GM13976 (cell line): ENCODE measurements at regions not wholly inside any gene's neighbourhood (a gene's known extent, or its start where the extent isn't known, plus 50 kb on each side); places are given as distances from the start of the nearest gene placed in this dataset.
A peak's percentile ranks its signal among the peaks of the same experiment; 100 is the strongest.

Experiments
- DNase-seq: peaks from one replicate; pipeline ENCODE4 v3.0.0; 2012; ENCODE audit warnings: low spot score
- CTCF ChIP-seq: IDR thresholded peaks from 2 replicates; pipeline ENCODE4 v1.5.1; 2012; ENCODE audit warnings: borderline replicate concordance, mild to moderate bottlenecking; ENCODE audit not compliant: insufficient read depth; ENCODE audit errors: extremely low read depth, missing control alignments, control extremely low read depth
- in situ Hi-C: fragments of 300-500 bp; cut with MboI; formaldehyde crosslinking; loops from one replicate; pipeline ENCODE4 v1.12.0; 2022; ENCODE audit warnings: low sequenced_read_pairs, mixed read lengths, inconsistent platforms; ENCODE audit not compliant: unreplicated experiment

- TF ChIP-seq CTCF, result no peak
- peak; percentile 12 for DNase-seq
- in situ Hi-C loops, result no loop called here
These were observed 466.6 kb downstream of the XPNPEP1 start for GRCh38 chr10:109456566-109457301.

- no peak for DNase-seq
- no peak for TF ChIP-seq CTCF
- in situ Hi-C loops, result no loop called here
These were observed 468.6 kb downstream of the XPNPEP1 start for GRCh38 chr10:109454691-109455090.

GRCh38 chr10:109451879-109452278, 471.4 kb downstream of the XPNPEP1 start:
- DNase-seq, result no peak
- TF ChIP-seq CTCF, result no peak
- in situ Hi-C loops, result no loop called here

- DNase-seq, result no peak
- in situ Hi-C loops, result no loop called here
- no peak for TF ChIP-seq CTCF
These were observed 472.6 kb downstream of the XPNPEP1 start for GRCh38 chr10:109450702-109451101.

GRCh38 chr10:109433434-109433833, 489.9 kb downstream of the XPNPEP1 start:
- no peak for TF ChIP-seq CTCF
- in situ Hi-C loops, result no loop called here
- no peak for DNase-seq

- no peak for TF ChIP-seq CTCF
- in situ Hi-C loops, result no loop called here
- DNase-seq, result no peak
These were observed 491.0 kb downstream of the XPNPEP1 start for GRCh38 chr10:109432281-109432680.
